ENCODE measurements at regions not wholly inside any gene's neighbourhood (a gene's known extent, or its start where the extent isn't known, plus 50 kb on each side); places are given as distances from the start of the nearest gene placed in this dataset.

GRCh38 chr6:98560841-98561240 lies 273.5 kb upstream of the POU3F2 start:
- no peaks in the 10 kb centered on the region for H3K27me3 Mint-ChIP-seq
- no peaks in the 10 kb centered on the region for H3K4me1 Mint-ChIP-seq
- H3K27ac Mint-ChIP-seq, result no peak overlapping the region
- H3K4me3 Mint-ChIP-seq, result no peak overlapping the region
- no peaks in the 10 kb centered on the region for H3K36me3 Mint-ChIP-seq
- no peaks in the 10 kb centered on the region for H3K9me3 Mint-ChIP-seq

- Mint-ChIP-seq H3K36me3 (no peaks in the 10 kb centered on the region), H3K9me3 (no peaks in the 10 kb centered on the region), H3K27ac (no peak overlapping the region), H3K27me3 (no peaks in the 10 kb centered on the region), H3K4me1 (no peaks in the 10 kb centered on the region), H3K4me3 (no peak overlapping the region)
Observed at GRCh38 chr6:98566126-98566525, 268.2 kb upstream of the POU3F2 start.

GRCh38 chr6:98572579-98572978 lies 261.8 kb upstream of the POU3F2 start:
- H3K4me1 Mint-ChIP-seq, result no peaks in the 10 kb centered on the region
- no peaks in the 10 kb centered on the region for H3K36me3 Mint-ChIP-seq
- no peak overlapping the region for H3K4me3 Mint-ChIP-seq
- no peaks in the 10 kb centered on the region for H3K27me3 Mint-ChIP-seq
- H3K9me3 Mint-ChIP-seq, result peaks cover 0 to 2% (median 0%) of the 10 kb centered on the region in 3 donors
- H3K27ac Mint-ChIP-seq, result no peak overlapping the region

GRCh38 chr6:98574984-98575383 lies 259.4 kb upstream of the POU3F2 start:
- H3K9me3 Mint-ChIP-seq, result peaks cover 0 to 2% (median 0%) of the 10 kb centered on the region in 3 donors
- H3K36me3 Mint-ChIP-seq, result no peaks in the 10 kb centered on the region
- H3K27ac Mint-ChIP-seq, result no peak overlapping the region
- H3K4me1 Mint-ChIP-seq, result no peaks in the 10 kb centered on the region
- H3K4me3 Mint-ChIP-seq, result no peak overlapping the region
- H3K27me3 Mint-ChIP-seq, result no peaks in the 10 kb centered on the region

GRCh38 chr6:98576791-98577190 lies 257.6 kb upstream of the POU3F2 start:
- H3K27ac Mint-ChIP-seq, result no peak overlapping the region
- H3K36me3 Mint-ChIP-seq, result no peaks in the 10 kb centered on the region
- H3K4me3 Mint-ChIP-seq, result no peak overlapping the region
- H3K4me1 Mint-ChIP-seq, result no peaks in the 10 kb centered on the region
- H3K27me3 Mint-ChIP-seq, result no peaks in the 10 kb centered on the region
- peaks cover 0 to 3% (median 2%) of the 10 kb centered on the region in 3 donors for H3K9me3 Mint-ChIP-seq

DNA sequence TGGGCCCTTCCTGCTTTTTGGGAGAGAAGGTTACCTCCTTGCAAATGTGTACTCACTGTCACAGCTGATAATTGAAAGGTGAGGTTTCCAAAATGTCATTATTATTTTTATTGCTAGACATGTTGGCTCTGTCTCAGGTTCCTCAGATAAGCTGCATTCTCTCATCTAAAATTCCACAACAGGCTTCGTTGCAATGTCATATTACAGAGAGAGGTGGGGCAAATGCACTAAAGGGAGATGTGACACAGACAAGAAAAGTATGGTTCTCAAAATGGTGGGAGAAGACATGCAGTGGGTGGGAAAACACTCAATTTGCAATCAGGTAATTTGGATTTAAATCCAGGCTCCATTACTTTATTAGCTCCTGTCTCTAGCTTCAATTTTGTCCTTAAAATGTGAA lies 256.4 kb upstream of the POU3F2 start:
- Mint-ChIP-seq H3K27ac (no peak overlapping the region), H3K36me3 (no peaks in the 10 kb centered on the region), H3K9me3 (peaks cover 0 to 3% (median 2%) of the 10 kb centered on the region in 3 donors), H3K4me1 (no peaks in the 10 kb centered on the region), H3K4me3 (no peak overlapping the region), H3K27me3 (no peaks in the 10 kb centered on the region)

DNA sequence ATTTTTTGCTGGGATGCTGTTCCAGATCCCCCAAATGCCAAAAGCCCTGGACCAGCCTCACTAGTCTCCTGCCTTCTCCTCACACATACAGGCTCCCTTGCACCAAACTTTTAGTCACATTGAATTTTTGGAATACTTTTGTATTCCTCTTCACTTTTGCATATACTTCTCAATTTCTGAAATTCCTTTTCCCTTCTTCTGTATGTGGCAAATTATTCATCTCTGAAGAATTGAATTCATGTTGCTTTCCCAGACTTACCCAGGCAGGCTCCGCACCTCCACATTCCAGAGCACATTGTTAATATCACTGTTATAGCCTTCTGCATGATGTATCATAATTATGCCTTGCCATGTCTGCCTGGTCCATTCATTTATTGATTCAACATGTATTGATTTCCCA lies 255.3 kb upstream of the POU3F2 start:
- no peak overlapping the region for H3K27ac Mint-ChIP-seq

GRCh38 chr6:98579941-98580340 lies 254.4 kb upstream of the POU3F2 start:
- Mint-ChIP-seq H3K27ac (no peak overlapping the region), H3K27me3 (no peaks in the 10 kb centered on the region), H3K9me3 (peaks cover 0 to 3% (median 2%) of the 10 kb centered on the region in 3 donors), H3K4me1 (no peaks in the 10 kb centered on the region), H3K36me3 (no peaks in the 10 kb centered on the region), H3K4me3 (no peak overlapping the region)

More for the DNA sequence above, 255.3 kb upstream of the POU3F2 start:
- peaks cover 0 to 3% (median 2%) of the 10 kb centered on the region in 3 donors for H3K9me3 Mint-ChIP-seq
- no peak overlapping the region for H3K4me3 Mint-ChIP-seq
- H3K4me1 Mint-ChIP-seq, result no peaks in the 10 kb centered on the region
- H3K36me3 Mint-ChIP-seq, result no peaks in the 10 kb centered on the region
- no peaks in the 10 kb centered on the region for H3K27me3 Mint-ChIP-seq

DNA sequence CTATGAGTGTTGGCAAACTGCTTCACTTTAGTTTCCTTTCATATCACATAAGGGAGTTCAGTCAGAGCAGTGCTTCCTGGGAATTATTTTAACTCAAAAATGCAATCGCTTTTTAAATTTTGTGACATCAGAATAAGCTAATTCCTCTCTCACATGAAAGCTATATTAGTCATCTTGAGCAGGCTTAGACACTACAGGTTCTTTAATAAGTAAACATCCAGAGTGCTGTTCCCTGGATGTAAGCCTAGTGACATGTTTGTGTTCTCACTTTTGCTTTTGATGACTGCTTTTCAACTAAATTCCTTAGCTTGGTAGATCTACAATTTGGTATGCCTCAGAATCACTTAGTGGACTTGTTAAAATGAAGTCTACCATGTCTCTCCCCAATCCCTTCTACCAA lies 252.7 kb upstream of the POU3F2 start:
- Mint-ChIP-seq H3K4me1 (no peaks in the 10 kb centered on the region), H3K36me3 (no peaks in the 10 kb centered on the region), H3K27ac (no peak overlapping the region), H3K9me3 (peaks cover 0 to 3% (median 0%) of the 10 kb centered on the region in 3 donors), H3K4me3 (no peak overlapping the region), H3K27me3 (no peaks in the 10 kb centered on the region)

DNA sequence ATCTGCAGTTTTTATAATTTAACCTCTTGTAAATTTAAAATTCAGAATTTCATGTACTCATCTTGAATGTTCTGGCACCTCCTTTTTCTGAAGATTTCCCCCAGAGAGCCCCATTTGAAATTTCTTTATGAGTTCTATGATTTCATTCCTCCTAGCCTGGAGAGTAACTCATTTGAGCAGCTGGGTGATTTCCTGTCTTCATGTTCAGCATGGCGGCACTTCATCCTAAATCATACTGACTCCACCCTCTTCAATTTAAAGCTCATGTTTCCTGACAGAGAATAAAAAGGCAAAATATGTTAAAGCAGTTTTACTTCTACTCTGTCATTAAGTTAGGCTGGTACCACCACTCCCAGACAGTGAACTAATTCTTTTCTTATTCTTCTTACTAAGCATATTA lies 250.9 kb upstream of the POU3F2 start:
- Mint-ChIP-seq H3K4me1 (no peaks in the 10 kb centered on the region), H3K27ac (no peak overlapping the region), H3K9me3 (peaks cover 0 to 3% (median 0%) of the 10 kb centered on the region in 3 donors), H3K27me3 (no peaks in the 10 kb centered on the region), H3K4me3 (no peak overlapping the region), H3K36me3 (no peaks in the 10 kb centered on the region)

- Mint-ChIP-seq H3K36me3 (no peaks in the 10 kb centered on the region), H3K4me3 (no peak overlapping the region), H3K27ac (no peak overlapping the region), H3K9me3 (no peaks in the 10 kb centered on the region), H3K4me1 (no peaks in the 10 kb centered on the region), H3K27me3 (no peaks in the 10 kb centered on the region)
Observed at GRCh38 chr6:98586163-98586562, 248.2 kb upstream of the POU3F2 start.

- H3K27ac Mint-ChIP-seq, result no peak overlapping the region
- H3K4me3 Mint-ChIP-seq, result no peak overlapping the region
Observed at GRCh38 chr6:98587555-98587954, 246.8 kb upstream of the POU3F2 start.

GRCh38 chr6:98589536-98589935 lies 244.8 kb upstream of the POU3F2 start:
- Mint-ChIP-seq H3K4me1 (no peaks in the 10 kb centered on the region), H3K27ac (no peak overlapping the region), H3K4me3 (no peak overlapping the region), H3K9me3 (no peaks in the 10 kb centered on the region), H3K36me3 (no peaks in the 10 kb centered on the region), H3K27me3 (no peaks in the 10 kb centered on the region)

More at GRCh38 chr6:98587555-98587954, 246.8 kb upstream of the POU3F2 start:
- Mint-ChIP-seq H3K4me1 (no peaks in the 10 kb centered on the region), H3K9me3 (no peaks in the 10 kb centered on the region), H3K27me3 (no peaks in the 10 kb centered on the region), H3K36me3 (no peaks in the 10 kb centered on the region)

DNA sequence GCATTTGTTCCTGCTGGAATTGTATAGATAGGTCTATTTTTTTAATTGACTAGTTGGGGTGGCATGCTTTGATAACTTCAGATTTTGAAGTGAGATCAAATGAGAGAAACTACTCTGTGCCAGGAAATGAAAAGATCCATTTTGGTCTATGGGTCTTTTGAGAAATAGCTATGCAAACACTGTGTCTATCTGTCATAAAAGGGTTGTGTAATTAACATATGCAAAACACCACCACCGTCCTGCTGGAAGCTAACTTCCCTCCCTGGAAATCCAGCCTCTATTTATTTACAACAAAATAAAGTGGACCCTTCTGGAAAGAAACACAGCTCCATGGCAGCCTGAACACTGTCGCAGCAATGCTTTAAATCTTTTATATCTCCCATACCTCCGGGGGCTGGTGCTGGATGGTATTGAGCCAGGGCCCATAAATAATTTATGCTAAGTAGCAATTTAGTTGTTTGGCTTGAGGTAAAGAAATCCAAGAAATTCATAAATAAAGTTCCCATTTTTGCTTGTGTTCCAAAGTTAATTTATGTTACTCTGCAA lies 244.2 kb upstream of the POU3F2 start:
- H3K4me1 Mint-ChIP-seq, result no peaks in the 10 kb centered on the region

DNA sequence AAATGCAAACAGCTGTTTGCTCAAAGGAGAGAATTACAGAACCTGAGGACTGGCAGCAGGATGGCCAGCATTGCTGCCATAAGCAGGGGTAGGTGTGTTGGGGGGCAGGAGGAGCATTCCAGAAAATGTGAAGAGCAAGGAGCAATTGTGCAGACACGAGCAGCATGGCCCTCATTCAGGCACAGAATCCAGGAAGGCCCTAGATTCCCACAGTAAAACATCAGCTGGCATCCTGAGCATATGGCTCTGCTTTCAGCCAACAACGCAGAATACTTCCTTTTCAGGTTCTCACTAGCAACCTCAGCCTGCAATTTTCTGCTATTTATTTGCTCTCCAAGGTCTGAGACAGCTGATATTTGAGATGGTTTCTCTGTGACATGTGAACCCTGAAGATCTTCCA lies 243.4 kb upstream of the POU3F2 start:
- Mint-ChIP-seq H3K9me3 (no peaks in the 10 kb centered on the region), H3K27ac (no peak overlapping the region)

More for the DNA sequence above, 244.2 kb upstream of the POU3F2 start:
- no peak overlapping the region for H3K27ac Mint-ChIP-seq
- H3K4me3 Mint-ChIP-seq, result no peak overlapping the region
- H3K9me3 Mint-ChIP-seq, result no peaks in the 10 kb centered on the region
- H3K36me3 Mint-ChIP-seq, result no peaks in the 10 kb centered on the region
- H3K27me3 Mint-ChIP-seq, result no peaks in the 10 kb centered on the region

DNA sequence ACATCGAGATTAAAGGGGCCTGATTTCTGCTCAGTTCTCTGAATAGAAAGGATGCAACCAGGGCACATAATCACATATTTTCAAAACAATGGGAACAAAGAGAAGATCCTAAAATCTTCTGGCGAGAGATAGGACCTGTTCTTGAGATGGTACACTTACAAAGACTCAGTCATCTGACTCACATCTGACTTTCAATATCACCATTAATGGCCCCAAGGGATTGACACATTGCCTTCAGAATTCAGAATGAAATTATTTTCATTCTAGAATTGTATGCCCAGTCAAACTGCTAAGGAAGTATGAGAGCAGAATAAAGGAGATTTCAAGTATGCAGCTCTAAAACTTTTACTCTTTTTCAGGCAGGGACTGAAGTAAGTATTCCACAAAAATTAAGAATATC lies 240.7 kb upstream of the POU3F2 start:
- no peaks in the 10 kb centered on the region for H3K4me1 Mint-ChIP-seq
- no peaks in the 10 kb centered on the region for H3K36me3 Mint-ChIP-seq
- no peaks in the 10 kb centered on the region for H3K27me3 Mint-ChIP-seq
- no peak overlapping the region for H3K4me3 Mint-ChIP-seq
- no peaks in the 10 kb centered on the region for H3K9me3 Mint-ChIP-seq
- H3K27ac Mint-ChIP-seq, result no peak overlapping the region

More for the DNA sequence above, 243.4 kb upstream of the POU3F2 start:
- Mint-ChIP-seq H3K27me3 (no peaks in the 10 kb centered on the region), H3K4me1 (no peaks in the 10 kb centered on the region), H3K36me3 (no peaks in the 10 kb centered on the region), H3K4me3 (peak overlapping the region in 1 of 4 donors; percentile 46)
